Skeletal muscle cell (primary cell): ENCODE measurements at regions not wholly inside any gene's neighbourhood (a gene's known extent, or its start where the extent isn't known, plus 50 kb on each side); places are given as distances from the start of the nearest gene placed in this dataset.
A peak's percentile ranks its signal among the peaks of the same experiment; 100 is the strongest.
"Not testable (repeated sequence)": the region's sequence is repeated elsewhere in the genome, so short reads cannot be mapped to it uniquely, and the experiment has no call there.

Experiments used
- DNase-seq: peaks from one replicate; pipeline ENCODE4 v3.0.0-alpha.2; 2010; ENCODE audit warnings: low read depth
- H3K4me3 ChIP-seq: 2 replicates; pipeline ENCODE4 v1.5.1; 2011; ENCODE audit warnings: low read depth, mild to moderate bottlenecking, control low read depth, low read length, moderate library complexity

GRCh38 chr9:30349526-30350513 lies 2034.6 kb upstream of the ACO1 start:
- DNase-seq = no peak
- H3K4me3 ChIP-seq = no peak overlapping the region

GRCh38 chr9:30356221-30356620 lies 2028.2 kb upstream of the ACO1 start:
- no peak for DNase-seq
- H3K4me3 ChIP-seq = no peak overlapping the region

GRCh38 chr9:30362373-30362772 lies 2022.1 kb upstream of the ACO1 start:
- no peak overlapping the region for H3K4me3 ChIP-seq
- DNase-seq = no peak

- DNase-seq, H3K4me3 ChIP-seq: not testable (repeated sequence)
These were observed 2018.3 kb upstream of the ACO1 start for GRCh38 chr9:30366140-30366539.

- DNase-seq = no peak
These were observed 2002.2 kb upstream of the ACO1 start for GRCh38 chr9:30382271-30382670.

GRCh38 chr9:30410273-30410672 lies 1974.2 kb upstream of the ACO1 start:
- no peak overlapping the region for H3K4me3 ChIP-seq
- DNase-seq = no peak

More at GRCh38 chr9:30382271-30382670, 2002.2 kb upstream of the ACO1 start:
- H3K4me3 ChIP-seq = no peak overlapping the region

- no peak overlapping the region for H3K4me3 ChIP-seq
- no peak for DNase-seq
These were observed 1972.9 kb upstream of the ACO1 start for GRCh38 chr9:30411571-30411970.

- no peak overlapping the region for H3K4me3 ChIP-seq
- no peak for DNase-seq
These were observed 1925.3 kb upstream of the ACO1 start for GRCh38 chr9:30459156-30459555.

- H3K4me3 ChIP-seq = no peak overlapping the region
- DNase-seq = no peak
These were observed 1907.6 kb upstream of the ACO1 start for GRCh38 chr9:30476826-30477225.

- H3K4me3 ChIP-seq = no peak overlapping the region
- no peak for DNase-seq
These were observed 1905.8 kb upstream of the ACO1 start for GRCh38 chr9:30478684-30479083.

- no peak for DNase-seq
- no peak overlapping the region for H3K4me3 ChIP-seq
These were observed 1901.9 kb upstream of the ACO1 start for GRCh38 chr9:30482499-30482898.

- no peak for DNase-seq
These were observed 1899.8 kb upstream of the ACO1 start for GRCh38 chr9:30484690-30485089.

GRCh38 chr9:30504502-30504905 lies 1879.9 kb upstream of the ACO1 start:
- H3K4me3 ChIP-seq = no peak overlapping the region
- DNase-seq = no peak

More at GRCh38 chr9:30484690-30485089, 1899.8 kb upstream of the ACO1 start:
- H3K4me3 ChIP-seq = no peak overlapping the region

- no peak for DNase-seq
- no peak overlapping the region for H3K4me3 ChIP-seq
These were observed 1879.1 kb upstream of the ACO1 start for GRCh38 chr9:30505311-30505710.

GRCh38 chr9:30506749-30507148 lies 1877.7 kb upstream of the ACO1 start:
- no peak overlapping the region for H3K4me3 ChIP-seq
- DNase-seq = no peak

- H3K4me3 ChIP-seq = no peak overlapping the region
- no peak for DNase-seq
These were observed 1877.3 kb upstream of the ACO1 start for GRCh38 chr9:30507166-30507565.

GRCh38 chr9:30511666-30512065 lies 1872.8 kb upstream of the ACO1 start:
- no peak overlapping the region for H3K4me3 ChIP-seq
- no peak for DNase-seq

GRCh38 chr9:30519166-30519565 lies 1865.3 kb upstream of the ACO1 start:
- no peak overlapping the region for H3K4me3 ChIP-seq

GRCh38 chr9:30519756-30520155 lies 1864.7 kb upstream of the ACO1 start:
- peak; percentile 15 for DNase-seq
- H3K4me3 ChIP-seq = no peak overlapping the region

More at GRCh38 chr9:30519166-30519565, 1865.3 kb upstream of the ACO1 start:
- no peak for DNase-seq

- DNase-seq = no peak
- H3K4me3 ChIP-seq = no peak overlapping the region
These were observed 1862.4 kb upstream of the ACO1 start for GRCh38 chr9:30522061-30522460.

- no peak for DNase-seq
- no peak overlapping the region for H3K4me3 ChIP-seq
These were observed 1862.0 kb upstream of the ACO1 start for GRCh38 chr9:30522486-30522885.
